HG02973 (cell line): ENCODE measurements at regions not wholly inside any gene's neighbourhood (a gene's known extent, or its start where the extent isn't known, plus 50 kb on each side); places are given as distances from the start of the nearest gene placed in this dataset.
"Not testable (repeated sequence)": the region's sequence is repeated elsewhere in the genome, so short reads cannot be mapped to it uniquely, and the experiment has no call there.

Source experiments
- ATAC-seq: cut with Tn5 transposase; IDR thresholded peaks from one replicate; pipeline ENCODE4 v1.9.1; 2021; ENCODE audit warnings: moderate library complexity; ENCODE audit not compliant: unreplicated experiment

- ATAC-seq, result no peak
Measured at GRCh38 chr15:91413142-91413541, 313.1 kb downstream of the SV2B start.

DNA sequence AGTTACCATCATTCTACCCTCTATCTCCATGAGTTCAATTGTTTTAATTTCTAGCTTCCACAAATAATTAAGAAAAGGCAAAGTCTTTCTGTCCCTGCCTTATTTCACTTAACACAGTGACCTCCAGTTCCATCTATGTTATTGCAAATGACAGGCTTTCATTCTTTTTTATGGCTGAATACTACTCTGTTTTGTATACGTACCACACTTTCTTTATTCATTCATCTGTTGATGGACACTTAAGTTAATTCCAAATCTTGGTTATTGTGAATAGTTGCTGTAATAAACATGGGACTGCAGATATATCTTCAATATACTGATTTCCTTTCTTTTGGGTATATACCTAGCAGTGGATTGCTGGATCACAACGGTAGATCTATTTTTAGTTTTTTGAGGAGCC lies 314.1 kb downstream of the SV2B start:
- ATAC-seq, result no peak

DNA sequence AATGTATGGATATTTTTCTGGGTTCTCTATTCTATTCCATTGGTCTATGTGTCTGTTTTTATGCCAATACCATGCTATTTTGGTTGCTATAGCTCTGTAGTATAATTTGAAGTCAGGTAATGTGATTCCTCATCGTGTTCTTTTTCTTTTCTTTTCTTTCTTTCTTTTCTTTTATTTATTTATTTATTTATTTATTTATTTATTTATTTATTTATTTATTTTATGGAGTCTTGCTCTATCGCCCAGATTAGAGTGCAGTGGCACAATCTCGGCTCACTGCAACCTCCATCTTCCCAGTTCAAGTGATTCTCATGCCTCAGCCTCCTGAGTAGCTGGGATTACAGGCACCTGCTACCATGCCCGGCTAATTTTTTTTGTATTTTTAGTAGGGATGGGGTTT lies 315.2 kb downstream of the SV2B start:
- ATAC-seq, result not testable (repeated sequence)

- no peak for ATAC-seq
Measured at GRCh38 chr15:91420689-91421088, 320.6 kb downstream of the SV2B start.

DNA sequence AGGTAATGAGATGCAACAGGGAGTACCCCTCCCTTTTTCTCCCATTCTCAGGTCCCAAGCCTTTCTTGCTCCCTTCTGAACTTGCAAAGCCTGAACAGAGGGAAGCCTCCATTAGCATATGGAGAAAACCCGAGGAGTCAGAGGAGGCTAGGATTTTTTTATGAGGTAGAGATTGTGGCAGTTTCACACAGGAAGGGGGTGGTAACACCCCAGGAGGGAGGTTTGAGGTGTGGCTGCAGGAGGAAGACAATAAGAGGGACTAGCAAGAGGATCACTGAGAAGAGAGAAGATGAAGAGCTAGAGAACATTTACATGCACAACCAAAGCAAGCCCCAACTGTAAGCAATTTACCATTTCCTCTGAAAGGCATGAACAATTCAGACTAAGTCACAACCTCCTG lies 322.7 kb downstream of the SV2B start:
- no peak for ATAC-seq

DNA sequence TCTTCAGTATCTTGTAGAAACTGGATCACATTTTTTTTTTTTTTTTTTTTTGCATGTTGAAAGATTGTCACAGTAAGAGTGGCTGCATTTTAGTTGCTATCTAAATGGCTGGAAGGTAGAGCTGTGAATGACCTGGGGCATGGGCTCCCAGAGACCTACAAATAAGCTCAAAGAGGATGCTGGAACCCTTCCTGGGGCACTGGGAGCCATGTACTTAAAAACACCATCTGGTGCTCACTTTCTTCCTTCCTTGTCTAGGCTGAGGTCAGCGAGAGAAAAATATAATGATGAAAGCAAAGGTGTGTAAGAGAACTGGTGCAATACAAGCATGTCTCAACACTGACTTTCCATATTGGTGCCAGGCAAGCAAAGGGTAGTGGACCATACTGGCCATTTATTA lies 323.9 kb downstream of the SV2B start:
- no peak for ATAC-seq

DNA sequence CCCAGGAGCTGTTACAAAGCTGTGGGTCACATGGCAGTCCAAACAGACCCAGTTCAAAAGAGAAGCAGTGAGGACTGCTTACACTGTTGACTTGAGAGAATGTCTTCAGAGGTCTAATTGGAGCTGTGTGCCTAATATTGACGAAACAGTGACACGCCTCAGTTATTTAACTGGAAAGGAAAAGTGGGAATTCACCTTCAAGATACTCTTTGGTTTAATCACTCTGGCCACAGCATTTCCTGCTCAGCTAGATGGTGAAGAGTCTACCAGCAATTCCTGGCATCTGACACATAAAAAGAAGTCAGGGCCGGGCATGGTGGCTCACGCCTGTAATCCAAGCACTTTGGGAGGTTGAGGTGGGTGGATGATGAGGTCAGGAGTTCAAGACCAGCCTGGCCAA lies 326.4 kb downstream of the SV2B start:
- ATAC-seq, result no peak

GRCh38 chr15:91429973-91430372 lies 329.9 kb downstream of the SV2B start:
- no peak for ATAC-seq

DNA sequence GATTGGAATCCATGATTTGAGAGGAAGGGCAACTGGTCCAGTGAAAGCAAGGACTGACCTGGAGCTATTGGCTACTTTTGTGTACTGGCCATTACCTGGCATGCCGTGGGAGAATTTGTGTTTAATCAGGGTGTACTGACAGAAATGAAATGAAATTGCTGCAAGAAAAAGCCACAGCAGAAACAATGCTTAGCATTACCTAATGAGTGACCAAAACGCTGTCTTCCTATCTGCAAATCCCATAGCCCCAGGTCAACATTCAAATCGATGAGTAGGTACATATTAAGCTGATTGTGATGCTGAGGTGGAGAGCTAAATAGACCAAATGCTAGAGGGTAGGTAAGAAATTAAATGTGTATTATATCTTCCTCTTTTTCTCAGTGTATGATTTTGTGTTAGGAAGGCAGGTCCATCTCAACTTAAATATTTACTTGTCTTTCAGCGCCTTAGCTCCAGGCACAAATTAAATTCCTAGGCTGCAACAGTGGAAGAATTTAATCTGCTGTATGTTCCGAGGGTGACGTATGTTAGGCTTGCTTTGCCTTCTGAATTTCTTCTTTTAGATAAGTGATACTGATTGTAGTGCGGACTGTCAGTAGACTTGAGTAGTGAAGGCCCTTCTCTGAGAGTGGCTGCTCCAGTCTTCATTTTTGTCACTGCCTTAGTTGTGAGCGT lies 331.1 kb downstream of the SV2B start:
- no peak for ATAC-seq

DNA sequence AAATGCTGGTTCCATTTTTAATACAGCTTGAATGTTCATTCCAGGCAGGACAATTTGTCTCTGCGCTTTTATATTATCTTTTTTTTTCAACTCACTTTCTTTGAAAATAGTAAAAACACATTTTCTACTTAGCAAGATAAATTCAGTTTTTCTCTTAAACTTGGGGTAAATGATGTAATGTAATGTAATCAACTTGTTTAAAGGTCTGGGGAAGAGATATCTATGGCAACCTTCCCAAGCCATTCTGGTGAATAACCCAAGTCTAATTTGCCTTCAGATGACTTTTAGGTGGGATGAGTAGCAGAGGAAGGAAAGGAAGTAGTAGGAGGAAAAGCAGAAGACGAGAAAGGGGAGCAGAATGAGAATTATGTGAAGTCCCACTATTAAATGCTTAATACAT lies 335.1 kb downstream of the SV2B start:
- no peak for ATAC-seq

DNA sequence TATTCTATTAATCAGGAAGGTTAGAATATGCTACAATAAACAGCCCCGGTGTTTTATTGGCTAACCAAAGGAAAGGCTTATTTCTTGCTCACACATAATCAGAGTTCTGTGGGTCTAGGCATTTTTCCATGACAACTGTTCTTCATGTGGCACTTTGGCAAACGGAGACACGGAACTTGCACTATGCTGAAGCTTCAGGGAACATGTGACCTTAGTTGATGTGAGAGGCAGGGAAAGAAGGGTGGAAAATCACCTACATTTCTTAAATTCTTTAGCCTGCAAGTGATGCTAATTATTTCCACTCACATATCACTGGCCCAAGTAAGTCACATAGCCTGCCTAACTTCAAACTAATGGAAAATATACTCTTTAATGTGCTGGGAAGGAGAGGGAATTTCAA lies 344.6 kb downstream of the SV2B start:
- ATAC-seq, result no peak

- no peak for ATAC-seq
Measured at GRCh38 chr15:91445695-91446228, 345.7 kb downstream of the SV2B start.

- no peak for ATAC-seq
Measured at GRCh38 chr15:91447991-91448644, 348.1 kb downstream of the SV2B start.

DNA sequence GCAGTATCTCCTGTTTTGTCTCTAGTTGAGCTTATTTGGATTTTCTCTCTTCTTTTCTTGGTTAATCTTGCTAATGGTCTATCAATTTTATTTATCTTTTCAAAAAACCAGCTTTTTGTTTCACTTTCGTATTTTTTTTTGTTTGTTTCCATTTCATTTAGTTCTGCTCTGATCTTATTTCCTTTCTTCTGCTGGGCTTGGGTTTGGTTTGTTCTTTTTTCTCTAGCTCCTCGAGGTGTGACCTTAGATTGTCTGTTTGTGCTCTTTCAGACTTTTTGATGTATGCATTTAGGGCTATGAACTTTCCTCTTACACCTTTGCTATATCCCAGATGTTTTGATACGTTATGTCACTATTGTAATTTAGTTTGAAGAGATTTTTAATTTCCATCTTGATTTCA lies 353.3 kb downstream of the SV2B start:
- ATAC-seq, result not testable (repeated sequence)

DNA sequence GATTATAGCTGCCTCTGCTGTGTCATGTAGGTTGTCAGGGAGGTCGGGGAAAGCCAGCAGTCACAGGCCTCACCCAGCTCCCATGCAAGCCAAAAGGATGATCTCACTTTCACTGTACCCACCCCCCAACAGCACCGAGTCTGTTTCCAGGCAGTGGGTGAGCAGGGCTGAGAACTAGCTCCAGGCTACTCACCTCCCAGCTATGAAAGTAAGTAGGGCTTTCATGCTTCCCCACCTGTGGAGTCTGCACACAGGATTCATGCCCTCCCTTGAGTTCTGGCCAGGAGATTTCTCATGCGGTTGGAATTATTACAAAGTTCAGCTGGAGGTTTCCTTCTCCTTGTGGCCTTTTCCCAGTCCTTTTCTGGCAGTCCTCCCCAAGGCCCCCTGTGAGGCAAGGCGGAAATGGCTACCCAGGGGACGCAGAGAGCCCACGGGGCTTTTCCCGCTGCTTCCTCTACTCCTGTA lies 356.2 kb downstream of the SV2B start:
- ATAC-seq, result no peak

GRCh38 chr15:91456921-91457320 lies 356.9 kb downstream of the SV2B start:
- ATAC-seq, result no peak

DNA sequence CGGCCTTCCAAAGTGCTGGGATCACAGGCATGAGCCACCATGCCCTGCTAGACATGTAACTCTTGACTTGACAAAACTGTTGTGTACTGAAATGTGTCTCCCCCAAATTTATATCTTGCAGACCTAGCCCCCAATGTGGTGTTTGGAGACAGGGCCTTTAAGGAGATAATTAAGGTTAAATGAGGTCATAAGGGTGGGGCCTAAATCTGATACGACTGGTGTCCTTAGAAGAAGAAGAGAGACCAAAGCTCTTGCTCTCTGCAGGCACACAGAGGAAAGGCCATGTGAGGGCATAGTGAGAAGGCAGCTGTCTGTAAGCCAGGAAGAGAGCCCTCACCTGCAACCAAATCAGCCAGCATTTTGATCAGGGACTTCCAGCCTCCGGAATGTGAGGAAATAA lies 361.3 kb downstream of the SV2B start:
- ATAC-seq, result no peak

GRCh38 chr15:91465086-91465485 lies 365.0 kb downstream of the SV2B start:
- no peak for ATAC-seq

- no peak for ATAC-seq
Measured at GRCh38 chr15:91465696-91466095, 365.6 kb downstream of the SV2B start.

- ATAC-seq, result no peak
Measured at GRCh38 chr15:91468871-91469580, 369.0 kb downstream of the SV2B start.

GRCh38 chr15:91469632-91470567 lies 369.8 kb downstream of the SV2B start:
- no peak for ATAC-seq
